HG02970 (cell line): ENCODE measurements at regions not wholly inside any gene's neighbourhood (a gene's known extent, or its start where the extent isn't known, plus 50 kb on each side); places are given as distances from the start of the nearest gene placed in this dataset.

Experiments used
- ATAC-seq: cut with Tn5 transposase; IDR thresholded peaks from one replicate; pipeline ENCODE4 v1.9.1; 2021; ENCODE audit warnings: mild to moderate bottlenecking, moderate library complexity, moderate number of reproducible peaks; ENCODE audit not compliant: unreplicated experiment, low FRiP score

DNA sequence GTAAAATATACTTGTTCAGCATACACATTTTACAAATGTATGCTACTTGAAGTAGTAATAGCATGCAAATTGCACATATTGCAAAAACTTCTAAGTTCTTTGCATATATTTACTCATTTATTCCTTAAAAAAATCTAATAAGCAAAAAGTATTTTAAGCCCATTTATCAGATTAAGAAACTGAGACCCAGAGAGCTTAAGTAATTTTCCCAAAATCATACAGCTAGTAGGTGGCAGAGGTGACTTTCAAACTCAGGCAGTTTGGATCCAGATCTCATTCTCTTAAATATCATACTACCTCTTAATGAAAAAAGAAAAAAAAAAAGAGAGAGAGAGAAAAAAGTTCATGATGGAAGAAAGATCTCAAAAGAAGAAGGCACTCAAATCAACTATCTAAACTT is 157.9 kb downstream of the RPS12 start:
- ATAC-seq = no peak

DNA sequence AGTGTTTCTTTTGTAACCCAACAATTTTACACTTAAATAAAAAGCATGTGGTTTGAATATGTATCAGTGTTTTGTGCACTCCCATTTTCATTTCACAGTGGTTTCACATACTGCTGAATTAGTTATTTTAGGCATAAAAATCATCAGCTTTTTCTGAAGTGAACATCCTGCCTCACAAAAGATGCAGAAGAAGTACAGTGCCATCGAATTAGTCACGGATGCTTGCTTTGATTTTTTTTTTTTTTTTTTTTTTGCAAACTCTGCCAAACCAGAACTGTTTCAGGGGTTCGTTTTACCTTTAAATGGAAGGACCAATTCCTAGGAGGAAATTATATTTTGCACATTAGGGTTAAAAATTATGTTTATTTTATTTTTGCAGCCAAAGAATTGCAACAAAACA is 158.6 kb downstream of the RPS12 start:
- ATAC-seq = no peak

GRCh38 chr6:132973514-132973993 is 159.2 kb downstream of the RPS12 start:
- ATAC-seq = no peak

DNA sequence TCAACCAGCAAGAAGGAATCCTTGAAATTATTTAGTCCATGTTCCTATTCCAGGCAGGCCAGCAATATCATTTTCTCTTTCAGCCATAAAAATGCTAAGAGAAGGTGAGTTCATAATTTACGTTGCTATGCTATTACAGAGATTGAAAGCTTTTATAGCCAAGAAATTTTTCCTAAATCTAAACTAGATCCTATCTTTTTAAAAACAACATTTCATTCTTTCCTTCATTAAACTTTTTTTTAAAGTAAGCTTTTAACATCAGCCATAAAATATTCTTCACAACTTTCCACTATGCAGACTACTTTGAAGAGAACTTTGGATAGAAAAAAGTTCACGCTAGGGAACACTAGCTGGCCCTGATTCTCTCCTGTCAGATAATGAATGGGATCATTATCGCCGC is 159.8 kb downstream of the RPS12 start:
- no peak for ATAC-seq

DNA sequence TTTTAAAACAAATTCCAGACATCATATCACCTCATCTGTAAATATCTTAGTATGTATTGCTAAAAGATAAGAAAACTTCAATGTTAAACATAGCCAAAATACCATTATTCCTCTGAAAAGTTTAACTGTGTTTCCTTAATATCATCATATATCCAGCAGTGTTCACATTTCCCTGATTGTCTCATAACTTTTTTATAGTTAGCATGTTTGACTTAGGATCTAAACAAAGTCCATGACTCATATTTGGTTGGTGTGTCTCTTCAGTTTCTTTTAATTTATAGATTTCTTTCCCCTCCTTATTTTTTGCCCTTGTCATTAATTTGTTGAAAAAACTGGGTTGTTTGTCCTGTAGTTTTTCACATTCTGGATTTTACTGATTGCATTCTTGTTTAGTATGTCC is 163.0 kb downstream of the RPS12 start:
- no peak for ATAC-seq

- no peak for ATAC-seq
These were observed 164.3 kb downstream of the RPS12 start for GRCh38 chr6:132978685-132979084.

DNA sequence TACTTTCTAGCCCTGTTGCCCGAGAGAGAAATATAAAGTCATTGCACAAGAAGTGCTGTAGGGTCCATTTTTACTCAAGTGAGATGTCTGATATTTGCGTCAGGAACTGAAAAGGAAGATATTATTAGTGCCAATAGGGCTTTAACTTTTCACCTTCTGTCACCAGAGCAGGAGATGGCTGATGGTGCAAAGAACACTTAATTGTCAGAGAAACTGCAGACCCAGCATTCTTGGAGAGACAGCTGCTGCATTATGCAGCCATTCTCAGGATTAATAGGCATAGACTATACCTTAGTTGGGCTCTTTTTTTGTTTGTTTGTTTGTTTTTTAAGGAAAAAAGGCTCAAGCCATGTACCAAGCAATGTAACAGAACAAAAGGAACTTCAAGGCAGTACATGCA is 179.4 kb downstream of the RPS12 start:
- no peak for ATAC-seq

DNA sequence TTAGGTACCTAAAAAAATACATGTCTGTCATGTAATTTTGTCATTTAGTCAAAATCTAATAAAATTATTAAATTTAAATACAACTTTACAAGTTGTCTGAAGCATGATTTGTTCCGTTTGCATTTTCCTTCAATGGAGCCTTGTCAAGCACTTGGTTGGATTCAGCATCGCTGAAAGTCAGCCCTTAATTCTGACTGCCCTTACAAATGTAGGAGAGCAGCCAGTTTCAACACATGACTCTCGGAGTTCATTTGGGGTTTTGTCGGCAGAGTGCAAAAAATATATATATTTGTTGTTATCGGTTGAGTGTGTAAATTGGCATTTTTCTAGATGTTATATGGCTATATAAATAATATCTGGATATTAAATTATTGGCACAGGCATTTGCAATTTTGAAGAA is 180.6 kb downstream of the RPS12 start:
- no peak for ATAC-seq

DNA sequence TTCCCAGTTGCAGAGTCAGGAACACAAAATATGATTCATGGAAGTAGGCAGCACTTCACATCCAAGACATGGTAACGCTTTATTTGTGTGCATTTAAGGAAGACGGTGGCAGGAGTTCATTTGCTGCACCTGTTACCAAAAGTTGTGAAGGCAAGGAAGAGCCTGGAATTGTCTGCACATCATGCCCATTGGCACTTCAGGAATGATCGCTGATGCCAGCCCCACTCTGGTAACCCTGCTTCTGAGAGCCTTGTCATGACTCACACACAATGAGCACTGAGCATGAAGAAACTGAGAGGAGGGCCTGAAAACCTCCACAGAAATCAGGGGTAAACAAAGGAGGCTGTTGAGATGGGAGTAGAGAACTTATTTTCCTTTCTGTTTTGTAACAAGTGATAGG is 181.1 kb downstream of the RPS12 start:
- no peak for ATAC-seq

GRCh38 chr6:132998418-132998817 is 184.0 kb downstream of the RPS12 start:
- ATAC-seq = no peak

DNA sequence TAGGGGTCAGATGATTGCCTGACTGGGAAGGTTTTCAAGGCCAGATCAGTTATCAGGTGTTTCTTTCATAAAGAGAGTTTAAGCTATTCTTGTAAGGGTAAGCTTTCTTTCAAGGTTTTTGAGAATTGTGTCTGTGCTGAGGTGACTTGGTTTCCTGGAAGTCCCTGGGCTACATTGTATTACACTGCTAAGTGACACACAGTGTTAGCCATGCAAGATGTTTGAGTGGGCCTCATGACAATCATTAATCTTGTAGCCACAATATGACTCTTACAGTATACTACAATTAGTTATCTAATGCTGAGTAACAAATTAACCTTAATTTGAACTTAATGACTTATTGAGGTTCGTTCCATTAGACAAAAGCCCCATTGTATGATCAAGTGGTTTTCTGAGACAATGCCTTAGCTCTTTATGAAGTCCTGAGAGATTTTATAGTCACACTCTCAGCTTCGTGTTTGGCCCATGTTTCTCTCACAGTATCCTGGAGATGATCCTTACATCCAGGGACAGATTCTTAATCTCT is 186.7 kb downstream of the RPS12 start:
- no peak for ATAC-seq

DNA sequence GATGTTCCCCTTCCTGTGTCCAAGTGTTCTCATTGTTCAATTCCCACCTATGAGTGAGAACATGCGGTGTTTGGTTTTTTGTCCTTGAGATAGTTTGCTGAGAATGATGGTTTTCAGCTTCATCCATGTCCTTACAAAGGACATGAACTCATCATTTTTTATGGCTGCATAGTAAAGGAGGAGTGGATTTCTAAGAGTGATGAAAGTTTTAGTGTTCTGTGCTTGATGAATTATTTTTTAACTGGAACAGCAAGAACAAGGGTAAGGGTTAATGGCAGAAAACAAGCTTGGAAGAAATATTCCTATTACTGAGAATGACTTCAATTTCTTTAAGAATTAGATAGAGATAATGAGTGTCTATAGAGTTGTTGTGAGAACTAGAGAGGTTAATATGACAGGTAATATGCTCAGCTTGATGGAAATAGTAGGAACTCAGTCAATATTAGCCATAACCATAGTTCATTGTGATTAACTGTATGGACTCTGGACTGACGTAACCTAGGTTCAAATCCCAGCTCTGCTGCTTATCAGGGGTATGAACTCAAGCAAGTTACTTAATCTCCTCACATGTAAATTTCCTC is 190.0 kb downstream of the RPS12 start:
- ATAC-seq = no peak

GRCh38 chr6:133012774-133013173 is 198.4 kb downstream of the RPS12 start:
- ATAC-seq = no peak

GRCh38 chr6:133016631-133017030 is 202.3 kb downstream of the RPS12 start:
- no peak for ATAC-seq

GRCh38 chr6:133017581-133017980 is 203.2 kb downstream of the RPS12 start:
- ATAC-seq = no peak

GRCh38 chr6:133026705-133027104 is 212.3 kb downstream of the RPS12 start:
- ATAC-seq = no peak

GRCh38 chr6:133033263-133033662 is 207.9 kb upstream of the EYA4 start:
- ATAC-seq = no peak

DNA sequence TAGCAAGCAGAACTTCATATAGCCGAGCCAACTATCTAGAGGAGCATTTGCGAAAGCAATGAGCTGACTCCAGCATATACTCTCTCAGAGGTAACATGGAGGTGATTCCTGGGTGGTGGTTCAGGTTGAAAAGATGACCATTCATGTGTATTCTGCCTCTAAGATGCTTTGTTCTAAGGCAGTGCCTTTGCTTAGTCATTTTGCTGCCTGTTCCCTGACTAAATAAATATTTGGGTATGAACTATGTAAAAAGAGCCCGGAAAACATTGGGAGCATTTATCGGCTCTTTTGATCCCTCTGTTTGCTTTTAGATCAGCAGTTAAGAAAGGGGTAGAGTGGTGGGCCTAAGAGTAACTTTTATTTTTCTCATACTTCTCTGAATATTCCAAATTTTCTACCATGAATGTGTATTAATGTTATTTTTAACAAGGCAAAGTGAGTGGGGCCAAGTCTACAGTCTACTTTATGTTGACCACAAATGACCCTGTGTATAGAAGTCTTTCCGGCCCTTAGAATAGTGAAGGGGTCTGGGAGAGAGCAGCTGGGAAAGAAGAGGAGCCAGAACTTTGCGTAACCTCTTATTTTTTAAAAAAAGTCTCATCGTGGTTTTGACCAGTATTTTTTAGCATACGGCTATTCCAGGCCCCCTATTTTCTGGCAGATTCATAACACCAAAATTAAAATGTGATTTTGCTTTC is 206.5 kb upstream of the EYA4 start:
- ATAC-seq = no peak

- ATAC-seq = no peak
These were observed 200.9 kb upstream of the EYA4 start for GRCh38 chr6:133040094-133040802.

DNA sequence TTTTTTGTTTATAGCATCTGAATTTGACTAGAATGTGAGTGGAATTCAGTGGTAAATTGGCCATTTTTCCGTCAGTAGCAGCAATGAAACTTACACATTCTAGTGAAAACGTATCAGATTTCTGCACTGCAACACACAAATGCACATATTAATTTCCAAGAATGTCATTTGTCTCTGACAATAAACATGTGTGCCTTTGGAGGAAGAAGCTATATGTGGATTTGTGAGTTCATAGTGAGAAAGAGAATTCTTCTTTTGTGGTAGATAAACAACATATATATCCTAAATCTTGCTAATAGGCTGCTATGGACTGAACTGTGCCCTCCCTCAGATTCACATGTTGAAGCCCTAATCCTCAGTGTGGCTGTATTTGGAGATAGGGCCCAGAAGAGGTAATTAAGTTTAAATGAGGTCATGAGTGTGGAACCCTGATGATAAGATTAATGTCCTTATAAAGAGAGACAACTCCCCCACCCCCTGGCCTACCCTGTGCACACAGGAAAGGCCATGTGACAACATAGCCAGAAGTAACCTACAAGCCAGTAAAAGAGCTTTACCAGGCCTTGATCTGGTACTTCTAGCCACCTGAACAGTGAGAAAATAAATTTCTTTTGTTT is 200.2 kb upstream of the EYA4 start:
- no peak for ATAC-seq

DNA sequence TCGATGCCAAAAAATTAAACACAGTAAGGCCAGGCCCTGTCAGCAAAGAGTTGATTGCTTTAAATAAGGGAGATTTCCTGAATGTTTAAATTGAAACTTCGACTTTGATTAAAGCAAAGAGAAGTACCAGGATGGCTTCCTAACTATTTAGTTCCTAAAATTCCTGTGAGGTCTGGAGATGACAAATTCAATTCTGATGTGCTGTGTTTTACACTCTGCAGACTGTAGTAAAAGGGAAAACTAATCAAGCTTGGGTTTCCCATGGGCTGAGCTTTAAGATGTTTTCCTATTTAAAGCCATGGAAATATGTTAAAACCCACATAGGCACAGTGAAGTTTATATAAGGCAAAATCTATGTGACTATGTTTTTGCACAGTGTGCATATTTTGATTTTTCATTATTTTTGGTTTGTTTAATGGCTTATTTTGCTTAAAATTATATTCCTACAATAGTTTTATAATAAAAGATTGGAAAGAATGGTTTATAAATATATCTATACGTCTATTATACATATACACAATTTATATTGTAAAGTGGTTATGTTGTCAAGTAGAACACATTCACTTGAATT is 198.5 kb upstream of the EYA4 start:
- no peak for ATAC-seq
